Suppressor macrophage treated with lipopolysaccharide for 1 hour (primary cell): ENCODE measurements at regions not wholly inside any gene's neighbourhood (a gene's known extent, or its start where the extent isn't known, plus 50 kb on each side); places are given as distances from the start of the nearest gene placed in this dataset.

Source experiments
- DNase-seq, 3 donors: peaks; one replicate each; pipeline ENCODE4 v3.0.0-alpha.2; 2020 to 2022

- no peak for DNase-seq
These were observed 1232.8 kb downstream of the TBC1D22A start for GRCh38 chr22:47995264-47995627.

DNA sequence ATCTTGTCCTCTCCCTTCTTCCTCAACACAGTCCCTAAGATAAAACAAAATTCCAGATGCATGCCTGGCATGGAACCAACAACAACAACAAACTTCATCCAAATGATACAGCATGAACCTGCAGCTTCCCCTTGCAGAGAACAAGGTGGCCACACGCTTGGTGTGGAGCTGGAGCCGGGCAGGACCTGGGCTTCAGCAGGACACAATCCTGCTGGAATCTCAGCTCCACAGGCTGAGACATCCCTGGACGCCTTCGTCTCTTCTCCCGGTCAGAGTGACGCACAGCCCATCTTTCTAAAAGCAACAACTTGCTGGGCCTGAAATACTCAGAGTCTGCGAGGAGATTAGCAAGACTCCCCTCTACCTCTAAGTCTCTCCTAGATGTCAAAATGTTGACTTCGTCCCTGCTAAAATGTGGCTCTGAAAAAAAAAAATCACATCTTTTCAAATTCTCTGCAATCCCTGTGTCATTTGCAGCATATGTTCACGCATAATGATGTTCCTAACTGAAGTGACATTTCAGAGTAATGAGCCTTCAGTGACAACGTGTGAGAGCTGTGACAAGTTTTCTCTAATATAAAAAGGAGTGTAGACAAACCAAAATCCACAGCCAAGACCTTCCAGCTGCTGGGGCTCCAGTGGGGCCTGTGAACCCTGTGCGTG is 1232.3 kb downstream of the TBC1D22A start:
- DNase-seq, result no peak

DNA sequence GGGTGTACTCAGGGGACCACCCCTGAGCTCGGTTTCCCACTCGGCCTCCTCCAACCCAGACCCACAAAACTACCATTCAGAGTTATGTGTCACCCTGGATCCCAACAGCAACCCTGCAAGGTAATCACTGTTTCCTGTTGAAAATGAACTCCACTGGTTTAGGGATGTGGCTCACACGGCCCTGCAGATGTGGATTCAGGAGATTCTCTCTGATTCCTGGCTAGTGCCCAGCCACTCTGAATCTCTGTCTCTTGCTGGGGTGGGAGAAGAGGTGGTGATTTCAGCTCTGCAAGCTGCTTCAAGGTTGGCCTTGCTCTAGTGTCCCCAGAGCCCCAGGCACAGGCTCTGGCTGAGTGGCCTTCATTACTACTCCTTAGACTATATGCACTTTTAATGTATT is 1231.6 kb downstream of the TBC1D22A start:
- DNase-seq, result no peak

DNA sequence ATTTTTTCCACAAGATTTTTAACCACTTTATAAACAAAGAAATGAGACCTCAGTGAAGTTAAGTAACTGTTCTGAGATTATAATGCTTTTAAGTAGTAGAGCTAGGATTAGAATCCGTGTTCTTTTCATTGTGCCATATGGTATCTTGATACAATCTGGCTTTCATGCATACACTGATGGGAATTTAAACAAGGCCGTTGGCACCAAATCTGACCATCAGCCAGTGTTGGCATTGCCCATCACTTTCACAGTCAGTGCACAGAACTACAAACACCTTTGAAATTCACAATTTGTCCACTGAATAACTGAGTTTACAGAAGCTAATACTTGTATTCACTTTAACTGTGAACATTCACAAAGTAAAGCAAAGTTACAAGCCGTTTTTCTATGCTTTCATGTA is 1228.0 kb downstream of the TBC1D22A start:
- DNase-seq, result no peak

GRCh38 chr22:47987885-47988515 is 1225.5 kb downstream of the TBC1D22A start:
- DNase-seq, result peak in 2 of 3 donors; percentile 3 to 7

GRCh38 chr22:47976219-47976618 is 1213.8 kb downstream of the TBC1D22A start:
- DNase-seq, result no peak

- DNase-seq, result no peak
These were observed 1205.4 kb downstream of the TBC1D22A start for GRCh38 chr22:47967831-47968230.

DNA sequence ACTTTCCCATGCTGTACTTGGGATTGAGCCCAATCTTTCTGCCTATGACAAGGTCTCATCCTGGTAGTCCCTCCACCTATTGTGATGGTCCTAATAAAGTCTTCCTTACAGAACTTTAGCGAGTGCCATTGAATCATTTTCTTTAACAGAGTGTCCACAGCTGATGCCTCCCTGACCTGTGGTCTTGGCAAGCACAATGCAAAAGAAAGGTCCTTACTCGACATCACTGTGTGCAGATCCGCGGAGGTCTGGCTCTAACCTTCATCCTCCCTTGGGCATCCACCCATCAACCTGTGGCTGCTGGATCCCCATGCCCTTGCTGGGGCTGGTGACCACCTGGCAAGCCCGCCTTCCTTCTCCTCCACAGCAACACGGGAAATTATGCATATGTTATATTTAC is 1203.9 kb downstream of the TBC1D22A start:
- no peak for DNase-seq

GRCh38 chr22:47965896-47966295 is 1203.4 kb downstream of the TBC1D22A start:
- DNase-seq, result no peak

GRCh38 chr22:47965066-47965465 is 1202.6 kb downstream of the TBC1D22A start:
- no peak for DNase-seq

GRCh38 chr22:47963660-47964059 is 1201.2 kb downstream of the TBC1D22A start:
- no peak for DNase-seq

DNA sequence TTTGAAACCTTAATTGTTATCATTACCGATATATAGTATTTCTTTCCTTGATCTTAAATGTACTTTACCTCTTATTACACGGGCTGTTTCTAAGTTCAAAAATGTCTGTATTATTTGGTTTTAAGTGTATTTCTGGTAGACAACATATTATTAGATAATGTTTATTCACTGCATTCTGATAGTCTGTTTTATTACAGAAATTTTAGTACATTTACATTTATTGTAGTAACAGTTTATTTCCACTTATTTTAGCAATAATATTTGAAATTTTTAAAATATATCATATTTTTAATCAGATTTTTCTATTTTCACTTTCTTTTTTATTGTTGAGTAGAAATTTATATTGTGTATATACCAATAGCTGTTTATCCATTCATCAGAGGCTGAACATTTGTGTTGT is 1195.2 kb downstream of the TBC1D22A start:
- no peak for DNase-seq

DNA sequence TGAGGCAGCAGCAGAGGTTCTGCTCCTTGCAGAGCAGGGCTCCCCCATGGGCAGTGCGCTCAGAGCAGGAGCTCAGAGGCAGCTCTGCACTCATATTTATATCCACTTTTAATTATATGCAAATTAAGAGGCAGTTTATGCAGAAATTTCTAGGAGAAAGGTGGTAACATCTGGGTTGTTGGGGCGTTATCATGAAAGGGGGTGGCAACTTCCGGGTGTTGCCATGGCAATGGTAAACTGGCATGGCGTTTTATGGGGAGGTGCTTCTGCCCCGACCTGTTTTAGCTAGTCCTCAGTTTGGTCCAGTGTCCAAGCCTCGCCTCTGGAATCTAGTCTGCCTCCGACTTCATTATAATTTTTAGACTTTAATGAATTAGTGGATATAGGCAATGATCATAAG is 1191.7 kb downstream of the TBC1D22A start:
- no peak for DNase-seq

DNA sequence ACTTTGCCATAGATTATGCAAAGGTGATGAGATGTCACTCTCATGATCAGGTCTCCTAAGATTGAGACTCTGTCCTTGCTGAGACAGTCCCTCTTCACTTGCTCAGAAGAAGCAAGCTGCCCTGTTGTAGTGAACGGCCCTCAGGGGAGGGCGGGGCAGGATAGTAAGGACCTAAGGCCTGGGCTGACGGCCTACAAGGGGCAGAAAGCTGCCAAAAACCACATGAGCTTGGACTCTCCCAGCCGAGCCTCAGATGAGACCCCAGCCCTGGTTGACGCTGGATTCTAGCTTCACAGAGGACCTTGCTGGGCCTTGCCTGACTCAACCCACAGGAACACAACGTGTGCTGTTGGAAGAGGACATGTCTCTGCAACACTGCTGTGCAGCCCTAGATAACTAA is 1182.5 kb downstream of the TBC1D22A start:
- DNase-seq, result no peak

DNA sequence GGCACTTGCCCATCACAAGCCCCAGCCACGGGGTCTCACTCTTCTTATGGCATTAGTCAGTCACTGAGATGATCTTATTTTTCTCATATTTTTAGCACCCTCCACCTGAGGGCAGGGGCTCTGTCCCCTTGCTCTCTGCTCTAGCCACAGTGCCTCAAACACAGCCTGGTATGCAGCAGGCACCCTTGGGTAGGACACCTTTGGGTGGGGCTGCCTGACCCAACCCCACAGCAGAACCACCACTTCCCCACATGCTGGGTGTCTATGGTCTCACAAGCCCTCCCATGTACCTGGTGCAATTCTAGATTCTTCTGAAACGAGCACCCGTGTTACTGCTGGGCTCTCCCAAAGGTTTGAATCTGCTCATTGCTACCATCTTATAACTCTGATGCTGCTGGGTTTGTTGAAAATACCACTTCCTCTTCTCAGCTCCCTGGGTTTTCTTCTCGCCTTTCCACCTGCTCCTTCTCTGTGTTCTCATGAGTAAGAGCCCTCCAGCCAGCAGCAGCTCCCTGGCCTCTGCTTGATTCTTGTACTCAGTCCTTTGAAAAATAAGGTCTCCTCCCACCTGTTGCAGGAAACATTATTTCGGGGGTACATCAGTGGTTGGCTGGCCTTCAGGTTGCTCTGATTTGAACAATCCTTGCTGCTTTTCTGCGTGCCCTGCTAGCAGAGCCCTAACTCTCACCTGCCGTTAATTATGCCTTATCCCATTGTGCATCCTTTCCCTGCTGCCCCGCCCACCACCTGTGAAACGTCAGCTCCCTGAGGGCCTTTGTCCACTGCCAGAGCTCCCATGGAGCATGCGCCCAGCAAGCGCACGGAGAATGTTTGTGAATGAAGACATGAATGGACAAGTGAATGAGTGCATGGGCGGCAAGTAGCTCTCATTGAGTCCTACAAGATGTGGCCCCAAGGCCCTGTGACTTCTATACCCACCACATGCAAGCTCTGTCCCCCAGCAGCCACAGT is 1181.6 kb downstream of the TBC1D22A start:
- DNase-seq, result no peak

GRCh38 chr22:47940211-47940610 is 1177.8 kb downstream of the TBC1D22A start:
- no peak for DNase-seq

- no peak for DNase-seq
These were observed 1171.4 kb downstream of the TBC1D22A start for GRCh38 chr22:47933891-47934290.

DNA sequence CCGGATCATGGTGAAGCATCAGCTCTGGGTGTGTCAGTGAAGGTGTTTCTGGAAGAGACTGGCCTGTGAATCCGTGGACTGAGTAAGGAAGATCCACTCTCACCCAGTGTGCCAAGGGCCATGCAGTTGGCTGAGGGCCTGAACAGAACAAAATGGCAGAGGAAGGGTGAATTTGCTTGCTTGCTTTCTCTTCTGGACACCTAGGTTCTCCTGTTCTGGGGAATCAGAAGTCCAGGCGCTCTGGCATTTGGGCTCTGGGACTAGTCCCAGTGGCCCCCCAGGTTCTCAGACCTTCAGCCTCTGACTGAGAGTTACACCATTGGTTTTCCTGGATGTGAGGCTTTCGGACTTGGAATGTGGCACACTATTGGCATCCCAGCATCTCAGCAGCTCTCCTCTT is 1170.8 kb downstream of the TBC1D22A start:
- no peak for DNase-seq

GRCh38 chr22:47929646-47930185 is 1167.3 kb downstream of the TBC1D22A start:
- DNase-seq, result no peak

DNA sequence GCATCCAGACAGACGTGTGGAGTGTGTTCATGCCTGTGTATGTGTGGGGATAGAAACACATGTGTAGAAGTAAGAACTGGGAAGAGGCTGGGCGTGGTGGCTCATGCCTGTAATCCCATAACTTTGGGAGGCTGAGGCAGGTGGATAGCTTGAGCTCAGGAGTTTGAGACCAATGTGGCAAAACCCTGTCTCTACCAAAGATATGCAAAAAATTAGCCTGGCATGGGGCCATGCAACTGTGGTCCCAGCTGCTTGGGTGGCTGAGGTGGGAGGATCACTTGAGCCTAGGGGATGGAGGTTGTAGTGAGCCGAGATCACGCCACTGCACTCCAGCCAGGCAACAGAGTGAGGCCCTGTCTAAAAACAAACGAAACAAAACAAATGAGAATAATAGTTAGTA is 1166.6 kb downstream of the TBC1D22A start:
- no peak for DNase-seq

DNA sequence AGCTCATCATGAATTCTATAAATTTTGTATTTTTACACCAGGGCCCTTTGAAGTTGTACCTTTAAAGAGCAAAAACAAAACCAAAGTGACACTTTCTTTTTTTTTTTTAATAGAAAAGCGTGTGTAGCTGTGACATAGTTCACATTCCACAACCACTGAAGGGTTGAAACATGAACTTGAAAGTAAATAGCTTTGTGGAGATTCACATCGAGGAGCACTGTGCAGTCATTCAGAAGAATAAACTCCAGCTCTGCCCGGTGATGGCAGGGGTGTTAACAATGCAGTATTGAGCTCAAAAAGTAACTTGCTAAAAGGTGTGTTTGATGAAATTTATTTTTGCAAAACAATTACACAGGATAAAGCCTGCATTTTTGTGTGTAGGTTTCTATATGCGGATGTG is 1166.2 kb downstream of the TBC1D22A start:
- no peak for DNase-seq

DNA sequence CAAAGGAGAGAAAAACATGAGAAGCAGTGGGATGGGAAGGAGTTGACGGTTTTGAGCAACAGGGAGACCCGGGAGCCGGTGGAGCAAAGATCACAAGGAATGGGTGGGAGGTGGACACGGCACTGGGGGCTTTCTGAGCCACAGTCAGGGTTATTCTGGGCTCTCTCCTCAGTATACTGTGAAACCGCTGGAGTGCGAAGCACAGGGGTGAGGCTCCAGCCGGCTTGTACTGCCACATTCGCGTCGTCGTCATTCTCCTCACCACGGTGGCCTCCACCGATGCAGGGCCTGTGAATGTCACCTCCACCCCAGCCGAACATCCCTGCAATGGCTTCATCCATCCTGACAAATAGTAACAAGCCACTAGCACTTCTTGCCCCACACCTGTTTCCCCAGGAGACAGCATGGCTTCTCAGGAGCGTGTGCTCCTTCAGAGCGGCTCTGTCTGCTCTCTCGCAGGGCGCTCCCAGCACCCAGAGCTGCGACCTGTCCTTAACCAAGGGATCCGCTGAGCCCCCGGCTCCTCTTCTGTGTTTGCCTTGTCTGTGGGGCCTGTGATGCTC is 1165.3 kb downstream of the TBC1D22A start:
- DNase-seq, result no peak

DNA sequence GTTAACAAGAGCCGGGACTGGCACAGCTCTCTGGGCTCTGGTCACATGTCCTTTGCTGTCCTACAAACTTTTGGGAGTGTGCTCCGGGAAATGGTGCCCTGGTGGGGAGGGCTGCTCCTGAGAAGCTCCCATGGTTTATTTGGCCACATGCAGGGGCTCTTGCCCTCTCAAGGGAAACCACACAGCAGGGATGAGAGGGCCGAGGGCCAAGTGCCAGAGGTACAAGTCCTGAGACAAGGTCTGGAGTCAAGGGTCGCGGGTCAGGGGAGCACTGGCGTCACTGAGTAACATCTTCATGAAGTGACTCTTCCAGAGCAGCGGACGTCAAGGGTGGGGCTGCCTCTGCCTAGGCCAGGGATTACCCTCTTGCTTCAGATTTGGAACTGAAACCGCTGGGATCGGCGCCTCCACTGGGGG is 1160.6 kb downstream of the TBC1D22A start:
- no peak for DNase-seq
